ENCODE measurements at regions not wholly inside any gene's neighbourhood (a gene's known extent, or its start where the extent isn't known, plus 50 kb on each side); places are given as distances from the start of the nearest gene placed in this dataset.

GRCh38 chr4:24274381-24274941 is 309.9 kb downstream of the DHX15 start:
- TF ChIP-seq CTCF (IDR thresholded peaks at IDR 0.05 in 4 of 5, conservative IDR thresholded peaks at IDR 0.05 in 1 of 5) (no peak), POLR2A (IDR thresholded peaks at IDR 0.05) (no peak)
